SH-SY5Y (cell line): ENCODE measurements at regions not wholly inside any gene's neighbourhood (a gene's known extent, or its start where the extent isn't known, plus 50 kb on each side); places are given as distances from the start of the nearest gene placed in this dataset.

ENCODE experiments used
- GATA2 ChIP-seq: IDR thresholded peaks from 2 replicates; pipeline ENCODE4 v1.6.1; 2011; ENCODE audit warnings: mild to moderate bottlenecking, low read depth, low read length
- GATA3 ChIP-seq: IDR thresholded peaks from 2 replicates; pipeline ENCODE4 v1.6.1; 2011; ENCODE audit warnings: low read depth, mild to moderate bottlenecking, low read length, moderate library complexity

GRCh38 chr15:95724908-95725633 lies 605.4 kb upstream of the NR2F2 start:
- no peak for TF ChIP-seq GATA3
- no peak for TF ChIP-seq GATA2

DNA sequence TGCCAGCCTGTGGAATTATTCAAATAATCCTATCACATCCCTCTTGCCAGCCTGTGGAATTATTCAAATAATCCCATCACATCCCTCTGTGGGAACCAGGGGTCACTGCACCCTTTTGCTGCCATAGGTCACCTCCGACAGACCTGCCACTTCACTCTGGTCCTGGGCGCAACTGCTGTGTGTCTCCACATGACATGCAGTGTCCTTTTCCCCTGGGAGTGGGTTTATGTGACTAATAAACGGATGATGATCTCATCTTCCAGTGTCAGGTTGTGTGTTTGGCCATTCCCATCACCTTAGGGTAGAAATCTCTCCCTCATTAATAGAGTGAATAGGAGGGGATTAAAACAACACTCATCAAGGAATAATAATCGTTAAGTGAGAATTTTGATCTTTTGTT lies 603.6 kb upstream of the NR2F2 start:
- no peak for TF ChIP-seq GATA2
- no peak for TF ChIP-seq GATA3

GRCh38 chr15:95733931-95734330 lies 596.6 kb upstream of the NR2F2 start:
- TF ChIP-seq GATA2 (no peak), GATA3 (no peak)

GRCh38 chr15:95734422-95735316 lies 595.8 kb upstream of the NR2F2 start:
- no peak for TF ChIP-seq GATA2
- TF ChIP-seq GATA3 = no peak

DNA sequence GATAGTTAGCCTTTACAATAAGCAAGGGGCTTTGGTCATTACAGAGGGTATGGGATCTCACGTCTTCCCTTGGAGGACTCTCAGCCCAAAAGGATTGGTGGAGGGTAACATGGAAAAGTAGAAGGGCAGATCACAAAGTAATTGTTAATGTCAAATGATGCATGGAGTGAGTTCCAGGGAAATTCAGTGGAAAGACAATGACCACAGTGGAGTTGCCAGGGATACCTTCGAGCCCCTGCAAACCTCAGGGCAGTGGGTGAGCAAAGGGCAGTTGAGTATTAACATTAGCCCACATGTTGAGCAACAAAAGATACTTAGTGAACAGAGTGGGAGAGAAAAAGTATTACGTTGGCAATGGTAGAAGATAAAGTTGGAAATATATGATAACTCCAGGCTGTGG lies 593.4 kb upstream of the NR2F2 start:
- TF ChIP-seq GATA3 = no peak
- no peak for TF ChIP-seq GATA2

DNA sequence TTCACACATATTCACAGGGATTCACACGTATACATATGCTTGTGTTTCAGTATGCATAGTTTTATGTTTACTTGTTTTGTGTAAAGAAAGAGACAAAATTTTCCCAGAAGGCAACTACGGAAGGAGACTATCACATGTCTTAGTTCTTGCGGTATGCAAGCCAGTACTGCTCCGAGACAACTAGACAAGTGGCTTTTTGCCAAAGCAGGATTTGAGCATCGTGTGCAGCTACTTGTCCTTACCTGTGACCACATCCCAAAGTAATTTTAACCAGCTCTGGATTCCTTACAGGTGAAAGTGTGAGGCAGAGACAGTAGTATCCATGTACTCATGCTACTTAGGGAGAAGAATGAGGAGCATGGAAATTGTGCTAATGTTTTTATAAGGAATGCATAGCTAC lies 591.4 kb upstream of the NR2F2 start:
- TF ChIP-seq GATA3 (no peak), GATA2 (no peak)

DNA sequence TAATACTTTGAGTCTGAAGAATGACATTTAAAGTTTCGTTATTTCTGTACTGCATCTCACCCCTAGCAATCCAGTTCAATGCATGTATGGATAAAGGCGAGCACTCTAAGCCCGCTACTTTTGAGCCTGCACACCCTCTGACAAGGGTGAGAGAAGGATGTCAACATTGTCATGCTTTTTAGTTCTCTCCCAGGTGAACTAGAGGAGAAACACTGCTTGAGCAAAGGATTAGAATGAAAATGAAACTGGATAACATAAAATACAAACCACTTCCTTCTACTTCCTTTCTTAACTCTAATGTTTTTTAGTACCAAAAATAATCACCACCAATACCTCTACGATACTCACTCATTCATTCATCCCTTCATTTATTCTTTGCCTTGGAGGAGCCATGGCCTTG lies 588.7 kb upstream of the NR2F2 start:
- no peak for TF ChIP-seq GATA3

DNA sequence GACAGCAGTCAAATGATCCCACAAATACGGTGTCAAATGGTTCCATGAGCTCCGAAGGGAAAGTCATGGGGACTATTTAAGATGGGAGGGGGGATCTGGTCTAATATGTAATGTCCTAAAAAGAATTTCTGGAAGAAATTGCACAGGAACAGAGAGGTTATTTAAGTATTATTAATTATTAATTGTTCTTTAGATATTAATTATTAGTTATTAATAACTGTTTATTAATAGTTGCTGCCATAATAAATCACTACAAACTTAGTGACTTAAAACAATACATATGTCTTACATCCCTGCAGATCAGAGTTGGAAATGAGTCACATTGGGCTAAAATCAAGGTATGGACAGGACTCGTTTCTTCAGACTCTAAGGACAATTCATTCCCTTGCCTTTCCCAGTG lies 588.2 kb upstream of the NR2F2 start:
- TF ChIP-seq GATA3 (no peak), GATA2 (no peak)

GRCh38 chr15:95742836-95743235 lies 587.7 kb upstream of the NR2F2 start:
- TF ChIP-seq GATA3 = no peak
- TF ChIP-seq GATA2 = no peak

DNA sequence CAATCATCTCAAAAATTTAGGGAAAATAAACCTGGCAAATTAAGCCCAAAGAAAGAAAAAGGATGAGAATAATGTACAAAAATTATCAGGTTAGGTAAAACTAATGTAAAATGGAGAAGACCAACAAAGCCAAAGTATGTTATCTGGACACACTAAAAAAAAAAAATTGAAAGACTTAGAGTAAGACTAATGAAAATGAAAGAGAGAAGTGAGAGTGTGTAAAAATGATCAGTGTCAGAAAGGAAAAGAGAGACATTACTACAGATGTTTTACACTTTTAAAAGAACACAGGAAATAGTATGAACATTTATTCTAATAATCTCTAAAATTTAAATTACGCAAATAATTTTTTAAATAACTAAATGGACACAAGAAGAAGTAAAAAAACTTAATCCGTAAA lies 573.3 kb upstream of the NR2F2 start:
- TF ChIP-seq GATA2 = no peak
- no peak for TF ChIP-seq GATA3

- TF ChIP-seq GATA2 (no peak), GATA3 (no peak)
Measured at GRCh38 chr15:95758451-95758850, 572.0 kb upstream of the NR2F2 start.

DNA sequence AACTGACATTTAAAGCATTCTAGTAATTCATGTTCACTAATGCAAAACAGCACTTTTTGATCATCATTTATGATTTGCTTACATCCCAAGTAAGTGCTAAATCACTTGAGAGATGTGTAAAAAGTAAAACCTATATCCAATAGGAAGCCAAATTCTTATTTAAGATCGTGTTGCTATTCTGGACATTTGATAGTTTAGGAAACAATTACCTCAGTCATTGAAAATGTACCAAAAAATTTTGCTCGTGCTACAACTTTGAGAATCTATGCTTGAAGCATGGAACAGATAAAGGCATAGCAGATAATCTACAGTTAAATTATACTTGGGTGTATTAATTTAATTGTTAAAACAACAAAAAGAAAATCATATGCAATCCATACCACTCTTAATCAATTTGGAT lies 571.6 kb upstream of the NR2F2 start:
- TF ChIP-seq GATA2 (no peak), GATA3 (no peak)

GRCh38 chr15:95760508-95760907 lies 570.0 kb upstream of the NR2F2 start:
- TF ChIP-seq GATA2 (no peak), GATA3 (no peak)

GRCh38 chr15:95761501-95762165 lies 568.9 kb upstream of the NR2F2 start:
- TF ChIP-seq GATA2 (no peak), GATA3 (no peak)

- TF ChIP-seq GATA2 = no peak
- no peak for TF ChIP-seq GATA3
Measured at GRCh38 chr15:95763426-95763825, 567.1 kb upstream of the NR2F2 start.

DNA sequence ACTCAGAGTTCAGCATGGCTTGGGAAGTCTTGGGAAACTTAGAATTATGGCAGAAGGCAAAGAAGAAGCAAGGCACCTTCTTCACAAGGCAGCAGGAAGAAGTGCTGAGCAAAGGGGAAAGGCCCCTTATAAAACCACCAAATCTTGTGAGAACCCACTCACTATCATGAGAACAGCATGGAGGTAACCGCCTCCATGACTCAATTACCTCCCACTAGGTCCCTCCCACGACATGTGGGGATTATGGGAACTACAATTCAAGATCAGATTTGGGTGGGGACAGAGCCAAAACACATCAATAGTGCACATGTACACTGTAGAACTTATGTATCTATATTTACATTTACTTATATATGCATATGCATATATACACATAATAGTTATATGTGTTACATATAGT lies 565.3 kb upstream of the NR2F2 start:
- no peak for TF ChIP-seq GATA3
- TF ChIP-seq GATA2 = no peak
